Activated CD4-positive, alpha-beta T cell treated with anti-CD3 and anti-CD28 coated beads, Interleukin-10, Interleukin-2, amounts not matched to agents 100 ng/mL and 50 ng/mL, durations not matched to agents 16 hours and 8 hours (primary cell): ENCODE measurements at regions not wholly inside any gene's neighbourhood (a gene's known extent, or its start where the extent isn't known, plus 50 kb on each side); places are given as distances from the start of the nearest gene placed in this dataset.
"Not testable (repeated sequence)": the region's sequence is repeated elsewhere in the genome, so short reads cannot be mapped to it uniquely, and the experiment has no call there.

Experiments used
- DNase-seq: peaks from one replicate; pipeline ENCODE4 v3.0.0-alpha.2; 2020

DNA sequence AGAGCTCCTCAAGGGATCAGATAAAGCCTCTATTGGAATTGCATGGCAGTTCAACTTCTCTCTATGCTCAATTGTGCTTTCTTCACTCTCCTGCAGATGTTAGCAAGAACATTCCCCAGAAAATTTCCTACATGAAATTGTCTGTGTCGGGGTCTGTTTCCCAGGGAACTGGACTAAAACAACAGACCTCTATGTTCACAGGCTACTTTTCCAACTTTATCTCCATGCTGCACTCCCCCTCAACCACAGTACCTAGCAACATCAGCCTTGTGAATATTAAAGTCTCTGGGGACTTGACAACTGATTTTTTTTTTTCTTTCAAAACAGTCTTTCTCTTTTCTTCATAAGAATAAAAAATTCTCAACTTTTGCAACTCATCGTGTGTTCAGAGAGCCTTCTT, 1470.8 kb upstream of the ADGRL3 start:
- DNase-seq = no peak

- no peak for DNase-seq
These were observed 1451.7 kb upstream of the ADGRL3 start for GRCh38 chr4:59748433-59748832.

- DNase-seq = no peak
These were observed 1440.9 kb upstream of the ADGRL3 start for GRCh38 chr4:59759082-59759825.

DNA sequence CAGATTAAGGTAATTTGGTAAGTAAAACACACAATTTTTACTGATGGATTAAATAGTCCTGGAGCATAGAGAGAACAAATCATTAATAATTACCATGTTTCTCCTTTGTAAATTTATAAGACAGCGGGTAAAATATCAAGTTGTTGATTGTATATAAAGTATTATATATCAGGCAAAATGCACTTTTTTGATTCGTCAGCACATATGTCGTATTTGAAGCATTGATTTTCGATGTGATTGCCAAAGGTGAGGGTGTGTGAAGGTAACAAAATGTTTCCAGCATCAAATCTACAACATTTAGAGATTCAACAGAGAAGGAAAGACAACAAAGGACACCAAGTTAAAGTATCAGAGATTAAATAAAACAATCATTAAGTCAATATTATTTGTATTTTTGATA, 1437.8 kb upstream of the ADGRL3 start:
- no peak for DNase-seq

GRCh38 chr4:59770601-59771264, 1429.4 kb upstream of the ADGRL3 start:
- DNase-seq = no peak

GRCh38 chr4:59772641-59773139, 1427.4 kb upstream of the ADGRL3 start:
- DNase-seq = no peak

DNA sequence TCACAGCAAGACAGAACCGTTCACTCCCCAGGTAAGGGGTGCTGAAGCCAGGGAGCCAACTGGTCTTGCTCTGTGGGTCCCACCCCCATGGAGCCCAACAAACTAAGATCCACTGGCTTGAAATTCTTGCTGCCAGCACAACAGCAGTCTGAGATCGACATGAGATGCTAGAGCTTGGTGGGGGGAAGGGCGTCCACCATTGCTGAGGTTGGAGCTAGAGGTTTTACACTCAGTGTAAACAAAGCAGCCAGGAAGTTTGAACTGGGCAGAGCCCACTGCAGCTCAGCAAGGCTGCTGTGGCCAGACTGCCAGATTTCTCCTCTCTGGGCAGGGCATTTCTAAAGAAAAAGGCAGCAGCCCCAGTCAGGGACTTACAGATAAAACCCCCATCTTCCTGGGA, 1419.9 kb upstream of the ADGRL3 start:
- DNase-seq = not testable (repeated sequence)

DNA sequence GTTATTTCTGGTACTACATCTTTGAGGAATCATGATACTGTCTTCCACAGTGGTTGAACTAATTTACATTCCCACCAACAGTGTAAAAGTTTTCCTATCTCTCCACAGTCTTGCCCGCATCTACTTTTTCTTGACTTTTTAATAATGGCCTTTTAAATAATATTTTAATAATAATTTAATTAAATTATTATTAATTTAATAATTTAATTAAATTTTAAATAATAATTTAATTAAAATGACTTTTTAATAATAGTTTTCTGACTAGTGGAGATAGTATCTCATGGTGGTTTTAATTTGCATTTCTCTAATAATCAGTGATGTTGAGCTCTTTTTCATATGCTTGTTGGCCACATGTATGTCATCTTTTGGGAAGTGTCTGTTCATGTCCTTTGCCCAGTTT, 1395.0 kb upstream of the ADGRL3 start:
- DNase-seq = no peak

- DNase-seq = no peak
These were observed 1385.6 kb upstream of the ADGRL3 start for GRCh38 chr4:59814402-59815010.

DNA sequence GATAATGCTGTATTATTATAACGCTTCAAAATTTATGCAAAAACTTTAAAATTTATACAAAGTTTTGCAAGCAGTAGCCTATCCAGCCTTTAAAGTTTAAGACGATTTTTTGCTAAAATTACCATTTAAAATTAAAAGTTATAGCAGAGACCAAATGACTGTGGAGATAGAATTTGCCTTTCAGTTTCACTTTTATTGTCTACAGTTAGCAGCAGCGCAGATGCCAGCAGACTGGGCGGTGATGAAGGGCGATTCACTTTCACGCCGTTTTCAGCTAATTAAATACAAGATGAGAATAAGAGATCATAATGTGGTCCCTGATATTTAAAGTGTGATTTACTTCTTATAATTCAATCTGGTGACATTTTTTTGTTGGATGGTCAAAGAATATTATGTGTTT, 1381.5 kb upstream of the ADGRL3 start:
- peak; percentile 19 for DNase-seq

- DNase-seq = no peak
These were observed 1376.8 kb upstream of the ADGRL3 start for GRCh38 chr4:59823311-59823710.

DNA sequence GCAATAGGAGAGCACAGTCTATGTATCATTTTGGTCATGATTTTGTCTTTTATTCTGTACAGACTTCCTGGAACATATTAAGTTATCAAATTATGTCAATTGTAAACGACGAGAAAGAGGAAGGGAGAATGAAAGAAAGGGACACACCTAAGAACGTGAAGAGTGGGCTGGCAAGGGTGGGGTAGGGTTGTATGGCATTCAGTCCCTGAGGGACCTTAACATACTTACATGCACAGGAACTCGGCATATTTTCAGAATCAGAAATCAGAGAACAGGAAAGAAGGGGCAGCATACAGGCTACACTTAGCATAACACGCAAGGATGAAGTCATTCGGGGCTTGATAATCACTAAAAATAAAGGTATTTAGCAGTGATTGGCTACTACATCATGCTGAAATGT, 1375.0 kb upstream of the ADGRL3 start:
- no peak for DNase-seq

- no peak for DNase-seq
These were observed 1368.4 kb upstream of the ADGRL3 start for GRCh38 chr4:59831746-59832145.

- no peak for DNase-seq
These were observed 1365.2 kb upstream of the ADGRL3 start for GRCh38 chr4:59834943-59835342.

GRCh38 chr4:59837751-59838150, 1362.4 kb upstream of the ADGRL3 start:
- DNase-seq = no peak

DNA sequence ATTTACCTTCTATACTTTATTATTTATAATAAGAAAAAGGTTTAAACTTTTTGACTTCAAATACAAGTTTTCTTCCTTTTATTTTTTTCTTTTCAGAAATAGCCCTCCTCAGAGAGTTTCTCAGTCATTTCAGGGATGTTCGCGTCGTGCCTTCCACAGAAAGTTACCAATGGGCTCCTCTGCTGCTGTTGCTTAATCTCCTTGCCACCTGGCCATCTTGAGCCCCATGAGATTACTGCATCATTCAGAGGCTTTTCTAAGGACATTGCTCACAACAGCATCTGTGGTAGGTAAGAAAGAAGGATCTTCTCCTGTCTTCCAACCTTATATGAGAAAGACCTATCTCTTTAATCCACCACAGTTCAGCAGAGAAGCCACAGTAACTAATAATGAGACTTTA, 1361.9 kb upstream of the ADGRL3 start:
- DNase-seq = no peak

- no peak for DNase-seq
These were observed 1358.4 kb upstream of the ADGRL3 start for GRCh38 chr4:59841698-59842097.

DNA sequence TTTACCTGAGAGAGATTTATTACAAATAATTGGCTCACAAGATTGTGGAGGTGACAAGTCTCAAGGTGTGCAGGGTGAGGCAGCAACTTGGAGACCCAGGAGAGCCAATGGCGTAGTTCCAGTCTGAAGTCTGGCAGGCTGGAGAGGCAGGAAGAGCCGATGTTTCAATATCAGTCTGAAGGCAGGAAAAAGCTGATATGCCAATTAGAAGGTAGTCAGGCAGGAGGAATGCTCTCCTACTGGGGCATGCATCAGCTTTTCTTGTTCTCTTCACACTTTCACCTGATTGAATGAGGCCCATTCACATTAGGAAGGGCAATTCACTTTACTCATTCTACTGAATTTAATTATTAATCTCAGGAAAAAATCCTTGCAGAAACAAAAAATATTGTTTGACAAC, 1351.7 kb upstream of the ADGRL3 start:
- no peak for DNase-seq

DNA sequence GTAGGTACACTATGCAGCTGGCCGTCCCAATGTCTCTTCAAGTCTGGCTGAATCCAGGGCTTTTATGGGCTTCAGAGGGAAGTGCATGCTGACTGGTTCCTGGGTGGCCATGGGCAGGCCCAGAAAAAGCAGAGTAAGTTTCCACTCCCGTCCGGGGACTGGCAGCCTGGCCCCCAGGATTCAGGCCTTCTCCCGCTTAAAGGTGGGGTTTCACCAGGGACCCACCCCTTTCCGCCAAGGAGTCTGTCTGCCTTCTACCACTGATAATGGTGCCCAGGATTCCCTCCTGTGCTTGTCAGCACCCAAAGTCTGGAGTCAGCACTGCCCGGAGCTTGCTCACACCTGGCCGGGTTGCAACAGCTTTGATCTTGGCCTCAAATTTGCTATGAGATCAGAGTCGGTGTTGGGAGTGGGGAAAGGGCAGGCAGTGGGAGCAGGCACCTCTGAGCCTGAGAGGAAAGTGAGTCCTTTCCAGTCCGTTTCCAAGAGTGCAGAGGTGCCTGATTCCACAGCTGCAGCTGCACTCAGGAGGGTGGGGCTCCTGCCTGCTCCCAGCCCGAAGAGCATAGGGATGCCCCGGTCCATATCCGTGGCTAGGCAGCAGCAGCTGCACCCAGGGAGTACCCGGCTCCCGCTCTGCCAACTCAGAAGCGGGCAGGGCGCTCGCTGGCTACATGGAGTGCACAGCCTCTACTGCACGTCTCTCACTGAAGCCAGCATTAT, 1344.3 kb upstream of the ADGRL3 start:
- DNase-seq = no peak

DNA sequence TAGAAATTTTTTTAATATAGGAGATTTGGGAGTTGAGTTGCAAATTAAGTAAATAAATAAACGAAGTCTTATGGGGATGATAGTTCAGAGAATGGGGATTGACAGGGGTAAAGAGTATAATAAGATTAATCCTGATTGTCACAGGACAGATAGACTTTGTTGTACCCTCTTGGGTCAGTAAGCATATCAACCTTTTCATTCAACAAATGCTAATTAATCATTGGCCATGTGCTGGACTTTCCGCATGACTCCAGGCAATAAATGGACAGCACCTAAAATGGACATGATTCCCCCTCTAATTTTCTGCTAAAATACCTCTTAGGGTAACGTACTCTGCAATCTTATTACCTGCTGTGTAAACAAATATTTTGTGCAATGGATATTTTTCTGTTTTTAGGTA, 1331.1 kb upstream of the ADGRL3 start:
- no peak for DNase-seq

DNA sequence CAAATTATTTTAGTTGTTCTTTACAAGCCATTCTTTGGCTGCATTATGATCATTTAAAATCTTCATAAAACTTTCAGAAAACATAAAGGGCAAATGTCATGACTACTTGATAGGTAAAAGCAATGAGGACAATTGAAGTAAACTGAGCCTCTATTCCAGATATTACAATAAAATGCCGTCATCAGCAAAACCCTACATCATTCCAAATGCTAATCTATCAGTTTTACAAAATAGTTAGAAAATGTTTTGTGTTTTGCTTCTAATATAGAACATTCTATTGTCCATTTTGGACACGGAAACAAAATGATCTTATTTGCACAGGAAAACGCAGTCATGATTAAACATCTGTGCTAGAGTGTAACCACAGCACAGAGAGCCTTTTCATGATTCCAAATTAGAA, 1330.6 kb upstream of the ADGRL3 start:
- no peak for DNase-seq

- no peak for DNase-seq
These were observed 1318.5 kb upstream of the ADGRL3 start for GRCh38 chr4:59881632-59882031.

- no peak for DNase-seq
These were observed 1295.8 kb upstream of the ADGRL3 start for GRCh38 chr4:59904331-59904730.

DNA sequence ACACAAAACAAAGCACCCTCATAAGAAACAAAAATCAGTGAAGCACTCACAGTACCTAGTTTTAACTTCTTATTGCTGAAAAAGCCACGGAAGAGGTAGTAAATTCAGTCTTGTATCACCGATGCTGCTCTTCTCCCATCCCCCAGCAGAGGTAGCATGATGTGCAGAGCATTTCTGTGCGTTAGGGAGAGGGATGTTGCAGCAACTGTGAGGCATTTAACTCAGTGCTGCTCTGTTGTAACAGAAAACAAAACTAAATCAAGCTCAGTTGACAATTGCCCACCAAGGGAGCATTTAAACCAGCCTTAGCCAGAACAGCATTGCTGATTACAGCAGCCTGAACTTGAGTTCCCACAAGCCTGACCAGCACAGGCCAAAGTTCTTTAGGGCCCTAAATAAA, 1279.7 kb upstream of the ADGRL3 start:
- DNase-seq = no peak
